ENCODE measurements at regions not wholly inside any gene's neighbourhood (a gene's known extent, or its start where the extent isn't known, plus 50 kb on each side); places are given as distances from the start of the nearest gene placed in this dataset.

- Histone ChIP-seq H3K27ac (no peak overlapping the region), H3K4me3 (no peak overlapping the region), H3K36me3 (no peaks in the 10 kb centered on the region), H3K9me3 (no peaks in the 10 kb centered on the region), H3K27me3 (no peaks in the 10 kb centered on the region), H3K4me1 (no peaks in the 10 kb centered on the region)
- DNase-seq = no peak
- TF ChIP-seq POLR2A (IDR thresholded peaks at IDR 0.05) (no peak), CTCF (IDR thresholded peaks at IDR 0.05) (no peak)
Observed at GRCh38 chr4:167715176-167715575, 377.2 kb upstream of the ANXA10 start.

- Histone ChIP-seq H3K4me3 (no peak overlapping the region), H3K27ac (no peak overlapping the region), H3K27me3 (no peaks in the 10 kb centered on the region), H3K36me3 (no peaks in the 10 kb centered on the region), H3K9me3 (no peaks in the 10 kb centered on the region), H3K4me1 (no peaks in the 10 kb centered on the region)
- no peak for DNase-seq
- TF ChIP-seq CTCF (IDR thresholded peaks at IDR 0.05) (no peak), POLR2A (IDR thresholded peaks at IDR 0.05) (no peak)
Observed at GRCh38 chr4:167717495-167717894, 374.8 kb upstream of the ANXA10 start.

- no peaks in the 10 kb centered on the region for H3K36me3 ChIP-seq
- no peaks in the 10 kb centered on the region for H3K9me3 ChIP-seq
- no peak overlapping the region for H3K27ac ChIP-seq
- no peak for DNase-seq
- TF ChIP-seq CTCF (IDR thresholded peaks at IDR 0.05) (no peak), POLR2A (IDR thresholded peaks at IDR 0.05) (no peak)
- H3K4me3 ChIP-seq = no peak overlapping the region
- H3K27me3 ChIP-seq = no peaks in the 10 kb centered on the region
- no peaks in the 10 kb centered on the region for H3K4me1 ChIP-seq
Observed at GRCh38 chr4:167721617-167722486, 370.5 kb upstream of the ANXA10 start.

GRCh38 chr4:167722487-167722808 lies 369.9 kb upstream of the ANXA10 start:
- TF ChIP-seq CTCF (IDR thresholded peaks at IDR 0.05) = no peak
- no peak for TF ChIP-seq POLR2A (IDR thresholded peaks at IDR 0.05)
- no peaks in the 10 kb centered on the region for H3K4me1 ChIP-seq
- no peak overlapping the region for H3K4me3 ChIP-seq
- no peak overlapping the region for H3K27ac ChIP-seq
- no peaks in the 10 kb centered on the region for H3K36me3 ChIP-seq
- H3K27me3 ChIP-seq = no peaks in the 10 kb centered on the region
- no peak for DNase-seq
- H3K9me3 ChIP-seq = no peaks in the 10 kb centered on the region

GRCh38 chr4:167724941-167725340 lies 367.4 kb upstream of the ANXA10 start:
- Histone ChIP-seq H3K4me1 (no peaks in the 10 kb centered on the region), H3K9me3 (peaks cover 0 to 4% (median 0%) of the 10 kb centered on the region in 4 donors), H3K27me3 (no peaks in the 10 kb centered on the region), H3K27ac (no peak overlapping the region), H3K36me3 (no peaks in the 10 kb centered on the region), H3K4me3 (no peak overlapping the region)
- DNase-seq = no peak
- TF ChIP-seq POLR2A (IDR thresholded peaks at IDR 0.05) = no peak
- no peak for TF ChIP-seq CTCF (IDR thresholded peaks at IDR 0.05)

Measured in Peyer's patch (tissue), 4 donors.